ENCODE measurements at regions not wholly inside any gene's neighbourhood (a gene's known extent, or its start where the extent isn't known, plus 50 kb on each side); places are given as distances from the start of the nearest gene placed in this dataset.

DNA sequence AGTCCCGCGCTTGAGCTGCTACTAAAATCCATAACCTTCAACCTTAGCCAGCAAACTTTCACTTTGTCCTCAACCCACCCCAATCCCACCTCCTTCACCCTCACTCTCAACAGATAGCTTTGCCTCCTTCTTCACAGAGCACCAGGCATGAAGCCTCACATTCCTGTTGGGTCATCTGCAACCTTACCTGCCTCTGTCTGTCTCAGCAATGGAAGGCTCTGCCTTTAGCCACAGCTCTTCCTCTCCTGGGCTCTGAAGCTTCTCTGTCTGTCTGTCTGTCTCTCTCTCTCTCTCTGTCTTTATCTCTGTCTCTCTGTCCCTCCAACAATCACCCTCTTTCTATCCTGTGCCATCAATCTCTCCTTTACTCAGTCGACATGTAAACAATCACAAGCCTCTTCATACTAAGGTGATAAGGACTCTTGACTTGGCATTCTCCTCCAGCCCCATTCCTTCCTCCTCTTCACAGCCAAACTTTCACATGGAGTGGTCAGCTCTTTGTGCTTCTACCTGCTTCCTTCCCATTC is 220.8 kb downstream of the SPTSSA start:
- DNase-seq (ENCODE audit: low spot score), result no peak

DNA sequence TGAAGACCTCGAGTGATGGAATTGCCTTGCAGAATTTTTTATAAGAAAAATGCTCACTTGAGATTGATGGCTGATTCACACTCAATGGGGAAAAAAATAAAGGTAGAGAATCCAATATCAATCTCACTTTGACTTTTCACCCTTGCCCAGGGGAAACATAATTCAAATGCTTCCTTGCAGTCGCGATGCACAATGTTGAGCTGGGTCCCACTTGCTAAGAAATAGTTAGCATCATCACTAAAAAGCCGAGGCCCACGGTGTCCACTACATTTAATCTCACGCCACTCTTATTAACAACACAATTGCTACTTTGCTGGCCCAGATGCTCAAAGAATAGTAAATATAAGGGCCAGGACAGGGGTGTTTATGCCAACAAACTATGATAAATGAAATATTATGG is 223.4 kb downstream of the SPTSSA start:
- no peak for DNase-seq (ENCODE audit: low spot score)

DNA sequence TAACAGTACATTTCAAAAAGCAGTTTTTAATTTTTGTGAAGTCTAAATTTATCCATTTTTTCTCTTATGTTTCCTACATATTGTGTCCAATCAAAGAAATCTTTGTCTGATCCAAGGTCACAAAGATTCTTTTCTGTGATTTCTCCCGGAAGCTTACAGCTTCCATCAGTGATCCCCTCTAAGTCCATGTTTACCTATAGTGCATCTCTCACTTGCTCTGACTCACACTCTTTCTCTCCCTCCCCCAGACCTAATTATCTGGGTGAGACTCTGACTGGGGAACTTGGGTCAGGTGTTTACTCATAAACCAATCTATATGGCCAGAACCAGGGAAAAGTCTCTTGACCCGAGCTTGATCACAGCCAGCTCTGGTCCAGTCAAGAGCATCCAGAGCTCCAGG is 224.4 kb downstream of the SPTSSA start:
- no peak for DNase-seq (ENCODE audit: low spot score)

DNA sequence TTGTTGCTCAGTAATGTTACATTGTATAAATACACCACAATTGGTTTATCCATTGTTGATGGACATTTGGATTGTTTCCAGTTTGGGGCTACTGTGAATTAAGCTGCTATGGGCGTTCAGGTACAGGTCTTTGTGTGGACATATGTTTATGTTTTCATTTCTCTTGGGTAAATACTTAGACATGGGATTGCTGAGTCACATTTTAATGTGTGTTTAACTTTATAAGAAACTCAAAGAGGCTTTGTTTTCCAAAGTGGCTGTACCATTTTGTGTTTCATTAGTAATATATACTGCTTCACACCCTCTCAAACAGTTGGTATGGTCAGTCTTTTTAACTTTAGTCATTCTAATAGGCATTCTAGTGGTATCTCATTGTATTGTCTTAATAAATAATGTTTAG is 225.0 kb downstream of the SPTSSA start:
- no peak for DNase-seq (ENCODE audit: low spot score)

DNA sequence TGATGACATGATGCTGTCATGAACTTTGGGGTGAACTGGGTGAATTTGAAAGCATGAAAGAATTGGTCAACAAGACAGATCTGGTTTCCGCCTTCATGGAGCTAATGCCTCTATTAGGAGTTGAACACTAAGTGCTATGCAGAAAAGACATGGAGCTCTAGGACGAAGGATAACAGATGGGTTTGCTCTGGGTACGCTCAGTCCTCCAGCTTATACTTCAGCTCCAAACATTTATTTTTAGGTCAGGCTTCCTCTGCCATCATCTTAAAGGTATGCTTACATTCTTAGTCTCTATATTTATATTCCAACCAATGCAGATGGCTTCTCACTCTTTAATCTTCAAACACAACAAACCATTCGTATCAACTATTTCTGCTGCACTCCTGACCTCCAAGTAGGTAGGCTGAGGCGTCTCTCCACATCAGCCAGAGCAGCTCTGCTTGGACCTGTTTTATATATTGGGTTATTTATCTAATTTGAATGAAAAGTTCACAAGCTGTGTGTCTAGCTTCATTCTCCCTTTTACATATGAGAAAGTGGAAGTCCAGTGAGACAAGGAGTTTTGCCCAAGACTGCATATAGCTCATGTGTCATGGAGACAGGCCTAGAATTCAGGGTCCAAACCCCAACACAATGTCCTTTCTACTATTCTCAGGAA is 226.3 kb downstream of the SPTSSA start:
- no peak for DNase-seq (ENCODE audit: low spot score)

DNA sequence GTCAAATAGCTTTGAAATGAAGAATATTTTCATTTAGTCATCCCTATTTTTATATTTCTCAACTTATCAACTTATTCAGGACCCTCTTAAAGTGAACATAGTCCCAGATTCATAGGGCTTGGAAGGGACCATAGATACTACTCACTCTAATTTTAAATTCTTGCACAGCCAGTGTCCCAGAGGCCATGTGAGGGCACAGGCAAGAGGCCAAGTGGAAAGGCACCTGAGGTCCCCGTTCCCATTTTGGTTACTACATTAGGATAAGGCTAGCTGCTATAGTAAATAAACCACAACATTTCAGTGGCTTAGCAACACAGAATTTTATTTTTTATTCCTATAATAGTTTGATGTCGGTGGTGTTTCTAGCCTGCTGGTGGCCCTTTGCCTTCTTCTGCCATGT is 227.8 kb downstream of the SPTSSA start:
- no peak for DNase-seq (ENCODE audit: low spot score)

DNA sequence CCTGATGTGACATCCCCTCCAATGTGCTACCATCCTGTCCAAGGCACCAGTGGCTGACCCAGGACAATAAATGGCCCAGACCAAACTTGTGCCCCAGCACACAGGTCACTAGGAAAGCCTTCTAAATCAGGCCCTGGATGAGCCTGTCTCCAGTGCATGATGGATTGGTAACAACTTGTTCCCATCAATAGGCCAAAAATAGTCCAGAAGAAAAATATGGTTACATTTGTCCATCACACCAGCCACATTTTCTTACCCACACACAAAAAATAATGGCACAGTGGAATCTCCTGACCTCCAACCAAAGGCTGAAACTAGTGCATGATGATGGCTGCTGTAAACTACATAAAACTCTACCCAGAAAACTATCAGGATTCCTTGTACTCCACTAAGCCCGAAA is 228.4 kb downstream of the SPTSSA start:
- DNase-seq (ENCODE audit: low spot score), result no peak

DNA sequence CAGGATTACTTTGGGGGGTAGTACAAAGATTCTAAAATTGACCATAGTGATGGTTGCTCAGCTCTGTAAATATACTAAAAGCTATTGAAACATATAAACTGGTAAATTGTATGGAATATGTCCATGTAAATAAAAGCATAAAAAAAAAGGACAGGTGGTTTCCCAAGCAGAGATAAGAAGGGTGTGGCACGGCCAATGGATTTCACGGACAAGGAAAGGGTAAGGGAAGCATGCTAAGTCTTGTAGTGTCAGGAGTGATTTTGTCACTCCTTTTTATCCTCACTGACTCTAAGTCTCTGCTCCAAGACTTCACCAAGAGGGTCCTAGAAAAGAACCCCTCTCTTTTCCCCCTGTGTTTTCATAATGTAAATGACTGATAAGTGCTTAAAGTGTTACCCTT is 229.2 kb downstream of the SPTSSA start:
- no peak for DNase-seq (ENCODE audit: low spot score)

DNA sequence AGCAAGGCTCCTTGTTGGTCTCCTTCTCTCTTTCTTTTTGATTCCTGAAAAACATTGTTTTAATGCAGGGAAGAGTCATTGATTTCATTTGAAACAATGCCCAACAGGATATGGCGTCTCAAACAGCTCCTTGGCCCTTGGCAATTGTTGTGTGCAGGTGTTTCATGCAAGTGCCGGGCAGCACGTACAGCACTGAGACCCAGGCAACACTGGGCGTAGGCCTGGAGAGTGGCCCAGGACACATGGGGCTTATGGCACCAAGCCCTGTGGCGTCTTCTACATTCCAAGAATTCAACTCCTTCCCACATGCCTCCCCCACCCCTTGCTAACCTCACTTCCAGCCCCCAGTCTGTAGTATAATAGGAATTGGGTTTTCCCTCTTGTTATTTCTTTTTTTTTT is 230.4 kb downstream of the SPTSSA start:
- DNase-seq (ENCODE audit: low spot score), result no peak

DNA sequence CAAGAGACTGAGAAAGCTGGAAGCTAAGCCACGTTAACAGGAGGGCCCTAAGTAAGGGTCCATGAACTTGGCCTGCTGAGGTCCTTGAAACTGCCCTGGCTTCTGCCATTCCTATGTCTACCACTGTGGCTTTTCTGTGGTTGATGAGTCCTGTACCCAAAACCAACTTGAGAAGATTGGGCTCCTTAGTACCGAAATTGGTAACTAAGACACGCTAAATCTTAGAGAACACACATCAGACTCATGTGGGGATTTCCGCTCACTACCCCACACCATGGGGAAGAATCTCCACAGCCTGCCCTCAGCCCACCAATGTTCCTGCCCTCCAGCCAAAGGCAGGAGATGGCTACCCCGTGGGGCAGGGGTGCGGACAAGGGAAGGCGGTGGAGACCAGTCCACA is 232.9 kb downstream of the SPTSSA start:
- DNase-seq (ENCODE audit: low spot score), result no peak

DNA sequence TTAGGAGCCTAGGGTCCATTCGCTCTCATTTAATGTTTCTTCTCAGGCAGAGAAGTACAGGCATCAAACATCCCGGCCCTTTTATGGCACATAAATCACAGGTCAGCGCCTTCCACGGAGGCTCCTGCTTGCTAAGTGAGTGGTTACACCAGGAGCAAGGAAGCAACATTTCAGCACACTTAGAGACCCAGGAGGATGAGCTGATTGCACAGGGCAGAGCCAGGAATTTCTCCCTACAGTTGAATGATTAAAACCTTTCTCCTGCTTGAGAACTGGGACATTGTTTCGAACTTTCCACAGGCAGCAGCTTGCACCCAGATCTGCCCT is 233.4 kb downstream of the SPTSSA start:
- no peak for DNase-seq (ENCODE audit: low spot score)

DNA sequence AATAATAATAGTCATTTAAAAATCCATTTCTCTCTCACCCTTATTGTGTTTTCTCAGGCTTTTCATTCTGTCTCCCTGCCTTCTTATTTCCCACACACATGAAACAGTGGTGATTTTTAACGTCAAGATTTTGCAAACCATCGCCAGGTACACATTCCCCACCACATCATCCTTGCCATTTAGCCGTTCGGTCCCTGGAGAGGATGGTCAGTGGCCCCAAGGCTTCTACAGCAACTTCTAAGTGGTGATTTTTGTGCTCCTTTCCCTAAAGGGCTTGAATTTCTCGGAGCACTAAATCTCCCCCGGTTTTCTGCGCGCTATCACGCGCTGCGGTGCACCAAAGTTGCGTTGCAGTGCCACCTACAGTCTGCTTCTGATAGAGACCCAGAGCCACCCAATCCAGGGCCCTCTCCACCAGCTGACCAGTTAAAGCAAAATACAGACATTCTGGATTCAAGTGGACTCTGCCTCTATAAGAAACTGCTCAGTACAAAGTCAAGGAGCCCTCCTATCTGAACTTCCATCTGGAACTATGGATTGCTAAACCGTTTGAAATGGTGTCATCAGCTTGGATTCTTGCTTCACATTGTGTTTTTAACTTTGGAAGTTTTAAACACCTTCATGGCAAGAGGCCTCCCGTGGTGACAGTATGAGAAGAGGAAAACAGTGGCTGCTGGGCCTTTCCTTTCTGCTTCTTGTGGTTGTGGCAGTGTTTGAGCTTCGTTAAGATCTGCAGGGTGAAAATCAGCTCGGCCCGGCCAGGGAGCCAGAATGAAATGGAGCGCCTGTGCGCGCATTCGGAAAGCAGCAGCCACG is 234.0 kb downstream of the SPTSSA start:
- DNase-seq (ENCODE audit: low spot score), result peak; percentile 42

DNA sequence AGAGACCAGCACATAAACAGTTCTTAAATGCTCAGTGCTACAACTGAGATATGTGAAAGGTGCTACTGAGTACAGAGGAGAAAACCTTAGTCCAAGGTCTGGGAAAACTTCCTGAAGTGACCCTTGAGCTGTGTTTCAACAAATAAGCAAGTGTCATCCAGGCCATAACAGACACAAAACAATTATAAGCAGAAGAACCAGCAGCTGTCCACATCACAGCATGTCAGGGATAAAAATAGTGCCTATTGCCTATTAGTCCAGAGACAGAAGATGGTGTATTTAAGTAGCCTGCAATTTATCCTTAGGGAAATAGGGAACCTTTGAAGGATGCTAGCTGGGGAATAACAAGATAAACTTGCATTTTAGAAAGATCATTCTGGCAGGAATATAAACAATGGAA is 237.8 kb downstream of the SPTSSA start:
- no peak for DNase-seq (ENCODE audit: low spot score)

DNA sequence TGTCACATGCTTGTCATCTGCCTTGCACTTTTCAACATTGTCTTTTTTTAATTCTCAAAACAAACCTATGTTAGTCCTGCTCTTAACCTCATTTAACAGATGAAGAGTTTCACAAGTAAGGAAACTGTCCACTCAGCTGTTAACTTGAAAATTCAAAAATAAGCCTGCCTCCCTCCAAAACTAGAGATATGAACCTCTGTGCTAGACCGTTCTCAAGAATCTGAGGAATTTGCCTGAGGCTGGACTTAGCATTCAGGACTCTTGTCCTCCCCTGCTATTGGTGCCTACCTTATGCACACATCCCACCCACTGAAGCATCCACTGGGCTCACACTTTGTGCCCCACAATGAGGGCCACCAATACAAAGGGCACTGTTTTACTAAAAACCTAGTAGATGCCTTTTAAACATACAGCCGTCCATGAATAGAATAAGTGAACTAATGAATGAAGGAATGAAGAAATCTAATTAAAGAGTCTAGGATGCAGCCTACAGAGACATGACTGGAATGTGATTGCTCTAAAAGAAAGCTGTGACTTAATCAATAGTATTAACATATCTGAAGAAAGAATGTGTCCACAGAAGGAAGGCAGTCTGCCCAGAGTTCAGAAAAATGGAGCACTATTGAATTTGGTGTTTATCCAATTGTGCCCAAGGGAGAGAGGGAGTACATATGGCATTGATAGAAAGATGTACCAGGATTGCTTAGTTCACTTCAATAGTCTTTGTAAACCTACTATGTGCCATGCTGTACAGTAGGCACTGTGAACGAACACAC is 238.5 kb downstream of the SPTSSA start:
- DNase-seq (ENCODE audit: low spot score), result no peak

DNA sequence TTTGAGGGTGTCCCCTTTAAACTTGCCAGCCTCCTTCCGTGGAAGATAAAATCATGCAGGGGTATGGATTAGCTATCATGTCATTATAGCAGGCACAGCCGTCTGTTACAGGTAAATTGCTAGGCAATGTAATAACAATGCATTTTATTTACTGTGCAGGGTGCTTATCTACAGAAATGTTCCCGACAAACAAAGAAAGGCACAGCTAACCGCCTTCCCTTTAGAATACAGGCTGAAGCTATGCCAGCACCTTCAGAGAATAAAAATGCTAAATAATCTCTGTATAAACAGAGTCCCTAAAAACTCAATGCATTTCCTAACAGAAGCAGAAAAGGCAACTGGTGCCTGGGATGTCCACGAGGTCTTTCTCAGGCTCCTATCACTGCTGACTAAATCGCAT is 239.2 kb downstream of the SPTSSA start:
- no peak for DNase-seq (ENCODE audit: low spot score)

DNA sequence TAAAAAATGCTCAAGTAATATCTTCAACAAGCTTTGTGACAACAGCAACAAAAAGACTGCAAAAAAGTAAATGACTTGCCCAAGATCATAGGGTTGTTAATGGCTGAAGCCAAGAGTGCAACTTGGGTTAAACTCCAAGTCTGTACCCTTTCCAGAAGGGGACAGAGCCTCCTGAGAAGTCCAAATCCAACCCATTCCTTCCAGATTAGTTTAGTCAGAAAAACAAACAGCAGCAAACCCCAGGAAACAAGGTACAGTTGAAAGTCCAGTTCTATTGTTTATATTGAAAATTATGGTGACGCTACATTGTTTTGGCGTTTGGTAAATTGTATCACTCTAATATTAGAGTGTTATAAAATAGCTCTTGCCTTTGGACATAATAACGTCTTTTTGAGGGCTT is 239.9 kb downstream of the SPTSSA start:
- DNase-seq (ENCODE audit: low spot score), result no peak

DNA sequence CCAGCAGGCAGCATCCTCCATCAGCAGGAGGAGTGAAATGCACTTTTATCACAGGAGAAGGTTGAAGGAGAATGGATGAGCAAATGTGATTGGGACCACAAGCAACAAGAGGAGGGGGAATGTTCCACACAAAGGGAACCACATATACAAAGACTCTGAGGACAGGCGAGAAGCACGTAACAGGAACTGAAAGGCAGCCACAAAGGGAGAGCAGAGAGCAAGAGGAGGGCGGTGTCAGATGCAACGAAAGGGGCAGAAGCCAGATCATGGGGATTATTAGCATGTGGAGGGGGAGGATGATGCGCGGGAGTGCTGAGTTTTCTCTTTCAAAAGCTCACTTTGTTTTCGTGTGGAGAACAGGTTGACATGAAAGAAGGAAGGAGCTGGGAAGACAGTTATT is 241.1 kb downstream of the SPTSSA start:
- DNase-seq (ENCODE audit: low spot score), result no peak

DNA sequence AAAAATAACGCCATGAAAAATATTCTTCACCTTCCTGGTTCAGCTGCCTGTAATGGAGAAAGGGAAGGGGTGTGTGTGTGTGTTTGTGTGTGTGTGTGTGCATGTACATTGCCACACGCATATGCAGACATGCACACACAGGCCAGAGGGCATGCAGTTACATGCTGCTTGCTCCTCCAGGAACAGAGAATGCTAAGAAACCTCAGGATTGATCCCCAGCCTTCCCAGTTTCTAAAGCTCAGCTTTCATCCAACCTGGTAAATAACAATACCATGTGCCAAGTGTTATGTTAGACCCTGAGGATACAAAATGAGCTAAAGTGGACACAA is 241.7 kb downstream of the SPTSSA start:
- DNase-seq (ENCODE audit: low spot score), result no peak

DNA sequence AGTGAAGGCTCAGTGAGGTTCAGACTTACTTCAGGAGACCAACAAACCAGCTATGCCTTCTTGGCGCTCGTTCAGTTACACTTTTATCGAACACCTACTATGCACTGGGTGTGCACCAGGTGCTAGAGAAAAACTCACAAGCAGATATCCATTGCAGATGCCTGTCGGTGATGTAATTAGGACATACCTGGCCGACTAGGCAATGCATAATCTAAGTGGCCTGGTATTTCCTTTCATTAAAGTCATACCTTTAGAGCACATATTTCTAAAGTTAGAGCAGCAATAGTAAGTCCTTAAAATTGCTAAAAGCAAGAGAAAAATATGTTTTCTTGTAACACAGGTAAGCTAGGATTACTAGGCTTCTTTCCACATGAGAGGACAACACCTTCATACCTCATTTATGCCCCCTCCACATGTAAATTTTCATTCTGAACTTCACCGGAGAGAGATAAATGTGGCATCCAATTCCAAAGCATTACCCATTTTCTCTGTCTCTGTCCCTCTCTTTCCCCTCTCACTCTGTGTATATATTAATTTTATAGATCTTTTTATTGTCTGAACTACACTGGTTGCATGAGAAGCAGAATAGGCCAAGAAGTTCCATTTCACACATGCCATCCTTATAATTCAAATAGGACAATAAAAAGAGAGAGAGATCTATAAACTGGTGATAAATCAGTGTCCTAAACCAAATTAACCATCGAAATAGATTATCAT is 242.2 kb downstream of the SPTSSA start:
- DNase-seq (ENCODE audit: low spot score), result no peak

DNA sequence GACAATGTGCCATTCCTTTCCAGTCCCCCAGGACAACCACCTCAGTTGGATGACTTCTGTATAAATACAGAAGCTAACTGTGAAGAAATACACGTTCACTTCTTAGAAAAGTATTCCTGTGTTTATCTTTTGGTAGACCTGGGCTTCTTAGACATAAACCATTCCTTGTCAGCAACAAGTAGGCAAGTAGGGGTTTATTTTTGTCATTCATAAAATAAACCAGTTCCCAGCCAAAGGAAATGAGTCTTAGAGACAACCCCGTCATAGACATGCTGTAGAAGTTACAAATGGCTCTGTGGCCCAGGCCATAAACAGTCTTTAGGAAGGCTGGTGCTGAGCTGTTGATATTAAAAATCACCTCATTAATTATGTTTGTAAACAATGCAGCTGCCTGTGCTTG is 243.2 kb downstream of the SPTSSA start:
- no peak for DNase-seq (ENCODE audit: low spot score)

DNA sequence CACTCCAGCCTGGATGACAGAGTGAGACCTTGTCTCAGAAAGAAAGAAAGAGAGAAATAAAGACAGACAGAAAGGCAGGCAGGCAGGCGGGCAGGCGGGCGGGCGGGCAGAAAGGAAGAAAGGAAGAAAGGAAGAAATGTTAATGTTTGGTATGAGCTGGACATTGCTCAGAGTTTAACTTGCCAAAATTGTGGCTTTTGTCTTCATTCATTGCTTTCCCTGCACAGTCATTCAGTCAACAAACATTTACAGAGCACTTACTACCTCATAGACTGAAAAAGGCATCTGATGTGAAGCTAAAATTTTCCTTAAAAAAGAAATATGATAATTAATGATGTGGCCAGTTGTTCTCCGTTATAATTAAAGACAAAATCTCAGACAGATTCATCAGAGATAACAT is 247.1 kb downstream of the SPTSSA start:
- DNase-seq (ENCODE audit: low spot score), result no peak

DNA sequence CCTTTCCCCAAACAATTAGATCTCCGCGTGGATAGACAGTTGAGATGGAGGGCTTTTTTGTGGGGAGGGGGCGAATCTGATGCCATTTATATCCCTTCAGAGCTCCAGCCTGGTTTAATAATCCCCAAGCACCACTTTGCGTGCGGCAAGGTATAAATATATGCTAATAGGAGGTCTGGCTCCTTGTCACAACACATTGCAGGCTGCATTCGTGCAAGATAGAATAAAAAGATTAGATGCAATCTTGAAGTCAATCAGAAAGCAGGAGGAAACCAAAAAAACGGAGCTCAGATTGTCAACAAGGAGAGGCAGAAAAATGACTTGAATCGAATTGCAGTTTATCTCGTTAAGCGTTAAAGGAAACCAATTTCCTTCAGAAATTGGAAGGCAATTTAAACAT is 248.7 kb downstream of the SPTSSA start:
- no peak for DNase-seq (ENCODE audit: low spot score)

All from CD4-positive, alpha-beta T cell treated with Interleukin-15 for 4 hours (primary cell).